GM10248 (cell line): ENCODE measurements at regions not wholly inside any gene's neighbourhood (a gene's known extent, or its start where the extent isn't known, plus 50 kb on each side); places are given as distances from the start of the nearest gene placed in this dataset.
A peak's percentile ranks its signal among the peaks of the same experiment; 100 is the strongest.
"Not testable (repeated sequence)": the region's sequence is repeated elsewhere in the genome, so short reads cannot be mapped to it uniquely, and the experiment has no call there.

Experiments
- CTCF ChIA-PET: fragments of 300-600 bp; sonication (Branson Sonifier 250); formaldehyde crosslinking; extraction: SDS; loops from one replicate; lab custom pipeline; 2021; ENCODE audit warnings: antibody characterized with exemption; lab: Yijun Ruan, JAX
- POLR2A ChIA-PET: fragments of 350-650 bp; sonication (Branson Sonifier 250); formaldehyde crosslinking; extraction: SDS; loops from one replicate; lab custom pipeline; 2020; ENCODE audit warnings: antibody characterized with exemption; lab: Yijun Ruan, JAX
- DNase-seq: peaks from one replicate; pipeline ENCODE4 v3.0.0; 2012; ENCODE audit errors: extremely low spot score
- CTCF ChIP-seq: IDR thresholded peaks from 2 replicates; pipeline ENCODE4 v1.5.1; 2012; ENCODE audit warnings: mild to moderate bottlenecking, low read depth; ENCODE audit errors: extremely low read depth, missing control alignments, control extremely low read depth

DNA sequence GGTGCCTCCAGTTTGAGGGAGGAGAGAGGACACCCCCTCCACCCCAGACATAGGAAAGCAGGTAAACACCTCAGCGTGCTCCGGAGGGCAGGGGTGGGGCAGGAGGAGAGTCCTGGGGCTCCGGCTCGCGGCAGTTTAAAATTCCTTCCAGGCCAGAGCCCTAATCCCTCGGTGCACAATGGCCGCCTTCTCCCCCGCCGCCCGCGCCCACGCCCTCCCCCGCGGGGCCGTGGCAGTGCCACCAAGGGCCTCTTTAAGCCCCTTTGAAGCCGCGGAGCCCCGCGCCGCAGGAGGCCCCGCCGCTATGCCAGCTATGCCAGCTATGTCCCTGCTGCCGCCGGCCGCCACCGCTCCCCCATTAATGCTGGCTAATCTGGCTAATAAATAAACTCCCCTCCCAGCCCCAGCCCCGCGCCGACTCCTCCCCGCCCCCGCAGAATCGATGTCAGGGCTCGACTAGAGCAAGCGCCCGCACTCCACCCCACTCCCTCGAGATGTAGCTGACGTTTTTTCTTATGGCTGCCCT is 125.1 kb downstream of the MRPL14 start:
- POLR2A ChIA-PET = no interaction called here
- TF ChIP-seq CTCF = no peak
- no peak for DNase-seq
- CTCF ChIA-PET = interaction anchor here (1.6 to 5.1 kb wide), 6 partner anchors 10 to 227 kb away, joined by 3 to 23 read pairs (median 9); no protein-coding TSS in a partner anchor

DNA sequence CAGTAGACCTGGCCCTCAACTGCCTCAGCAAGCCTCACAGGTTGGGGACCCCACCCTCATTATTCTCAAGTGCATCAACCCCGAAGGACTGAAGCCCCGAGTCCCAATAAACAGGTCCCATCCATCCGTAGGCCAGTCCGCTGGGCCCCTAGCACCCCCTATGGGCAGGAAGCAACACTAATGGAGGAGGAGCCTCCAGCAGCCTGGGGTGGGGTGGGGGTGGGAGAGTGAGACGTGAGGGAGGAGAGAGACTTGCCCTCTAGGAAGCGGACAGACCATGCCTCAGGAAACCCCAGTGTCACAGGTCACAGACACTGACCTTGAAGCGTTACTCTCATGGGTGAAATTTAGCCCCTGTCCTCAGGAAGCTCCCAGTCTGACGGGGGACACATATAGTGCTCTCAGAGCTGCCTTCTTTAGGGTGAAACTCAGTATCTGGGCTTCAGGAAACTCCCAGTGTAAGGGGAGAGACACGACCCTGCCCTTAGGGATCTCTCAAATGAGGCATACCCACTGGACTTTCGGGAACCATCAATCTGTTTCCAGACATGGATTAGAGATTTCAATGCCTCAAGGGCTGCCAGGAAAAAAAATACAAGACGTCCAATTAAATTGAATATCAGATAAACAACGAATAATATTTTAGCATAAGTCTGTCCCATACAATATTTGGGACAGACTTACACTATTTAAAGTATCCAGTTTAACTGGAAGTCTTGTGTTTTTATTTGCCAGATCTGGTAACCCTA is 125.8 kb downstream of the MRPL14 start:
- TF ChIP-seq CTCF = peak; percentile 55
- DNase-seq = peak; percentile 62
- ChIA-PET CTCF (interaction anchor here (0.7 to 5.1 kb wide), 15 partner anchors 10 to 334 kb away, joined by 3 to 23 read pairs (median 4); no protein-coding TSS in a partner anchor), POLR2A (no interaction called here)

DNA sequence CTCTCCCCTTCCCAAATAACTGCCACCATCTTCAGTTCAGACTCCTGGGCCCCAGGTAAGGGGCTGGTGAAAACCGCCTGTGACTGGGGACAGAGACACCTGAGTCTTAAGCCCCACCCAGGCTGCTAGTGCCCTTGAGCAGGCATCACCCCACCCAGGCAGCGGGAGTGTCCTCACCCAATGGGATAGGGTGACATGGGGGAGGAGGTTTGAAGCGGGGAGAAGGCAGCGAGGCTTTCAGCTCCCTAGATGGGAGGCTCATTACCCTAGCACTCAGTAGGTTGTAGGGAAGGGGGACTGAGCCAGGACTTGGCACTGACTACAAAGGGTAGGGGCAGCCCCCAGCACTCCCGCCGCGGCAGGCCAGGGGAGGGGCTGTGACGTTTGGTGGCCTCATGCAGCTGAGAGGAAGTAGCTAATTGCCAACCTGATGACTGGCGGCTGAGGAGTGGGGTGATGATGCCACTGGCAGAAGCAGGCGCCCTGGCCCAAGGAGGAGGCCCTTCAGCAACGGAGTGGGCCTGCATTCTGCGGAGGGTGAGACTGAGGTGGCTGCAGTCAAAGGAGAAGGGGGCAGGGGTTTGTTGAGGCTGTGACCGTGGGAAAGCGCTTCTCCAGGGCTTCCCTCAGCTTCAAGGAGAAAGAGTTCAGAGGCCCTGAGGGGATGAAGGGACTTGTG is 126.9 kb downstream of the MRPL14 start:
- peak; percentile 70 for DNase-seq
- CTCF ChIA-PET = interaction anchor here (0.7 to 3.4 kb wide), 15 partner anchors 9 to 333 kb away, joined by 3 to 12 read pairs (median 3); no protein-coding TSS in a partner anchor
- POLR2A ChIA-PET = no interaction called here
- no peak for TF ChIP-seq CTCF

- CTCF ChIA-PET = interaction anchor here (1.4 to 3.4 kb wide), 3 partner anchors 74 to 332 kb away, joined by 3 to 12 read pairs (median 10); no protein-coding TSS in a partner anchor
- no peak for DNase-seq
- no peak for TF ChIP-seq CTCF
- POLR2A ChIA-PET = no interaction called here
Observed at GRCh38 chr6:43999628-44000027, 127.6 kb downstream of the MRPL14 start.

- CTCF ChIA-PET = interaction anchor here (1.3 kb wide), 1 partner anchor 225 kb away, joined by 3 read pairs; no protein-coding TSS in a partner anchor
- POLR2A ChIA-PET, DNase-seq: not testable (repeated sequence)
Observed at GRCh38 chr6:43998592-43999243, 128.5 kb downstream of the MRPL14 start.

DNA sequence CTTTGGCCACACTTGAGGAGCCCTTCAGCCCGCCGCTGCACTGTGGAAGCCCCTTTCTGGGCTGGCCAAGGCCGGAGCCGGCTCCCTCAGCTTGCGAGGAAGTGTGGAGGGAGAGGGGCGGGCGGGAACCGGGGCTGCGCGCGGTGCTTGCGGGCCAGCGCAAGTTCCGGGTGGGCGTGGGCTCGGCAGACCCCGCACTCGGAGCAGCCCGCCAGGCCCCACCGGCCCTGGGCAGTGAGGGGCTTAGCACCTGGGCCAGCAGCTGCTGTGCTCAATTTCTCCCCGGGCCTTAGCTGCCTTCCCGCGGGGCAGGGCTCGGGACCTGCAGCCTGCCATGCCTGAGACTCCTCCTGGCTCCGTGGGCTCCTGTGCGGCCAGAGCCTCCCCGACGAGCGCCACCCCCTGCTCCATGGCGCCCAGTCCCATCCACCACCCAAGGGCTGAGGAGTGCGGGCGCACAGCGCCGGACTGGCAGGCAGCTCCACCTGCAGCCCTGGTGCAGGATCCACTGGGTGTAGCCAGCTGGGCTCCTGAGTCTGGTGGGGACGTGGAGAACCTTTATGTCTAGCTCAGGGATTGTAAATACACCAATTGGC is 129.2 kb downstream of the MRPL14 start:
- DNase-seq, POLR2A ChIA-PET: not testable (repeated sequence)
- CTCF ChIA-PET = interaction anchor here (1.3 kb wide), 1 partner anchor 225 kb away, joined by 3 read pairs; no protein-coding TSS in a partner anchor

- ChIA-PET CTCF (no interaction called here), POLR2A (no interaction called here)
- DNase-seq = no peak
- TF ChIP-seq CTCF = no peak
Observed at GRCh38 chr6:43997345-43997677, 129.9 kb downstream of the MRPL14 start.
